ENCODE measurements at regions not wholly inside any gene's neighbourhood (a gene's known extent, or its start where the extent isn't known, plus 50 kb on each side); places are given as distances from the start of the nearest gene placed in this dataset.

- TF ChIP-seq POLR2A (IDR thresholded peaks at IDR 0.05) (no peak), CTCF (IDR thresholded peaks at IDR 0.05) (no peak), POLR2AphosphoS5 (IDR thresholded peaks at IDR 0.05) (no peak), EP300 (IDR thresholded peaks at IDR 0.05) (no peak)
These were observed 97.0 kb upstream of the TRIM2 start for GRCh38 chr4:153107246-153107645.

Data from upper lobe of left lung (tissue), 4 donors.